GM18873 (cell line): ENCODE measurements at regions not wholly inside any gene's neighbourhood (a gene's known extent, or its start where the extent isn't known, plus 50 kb on each side); places are given as distances from the start of the nearest gene placed in this dataset.
"Not testable (repeated sequence)": the region's sequence is repeated elsewhere in the genome, so short reads cannot be mapped to it uniquely, and the experiment has no call there.

Source experiments
- ATAC-seq: cut with Tn5 transposase; IDR thresholded peaks from one replicate; pipeline ENCODE4 v1.9.1; 2021; ENCODE audit warnings: mild to moderate bottlenecking, moderate library complexity, moderate number of reproducible peaks; ENCODE audit not compliant: unreplicated experiment, low FRiP score

DNA sequence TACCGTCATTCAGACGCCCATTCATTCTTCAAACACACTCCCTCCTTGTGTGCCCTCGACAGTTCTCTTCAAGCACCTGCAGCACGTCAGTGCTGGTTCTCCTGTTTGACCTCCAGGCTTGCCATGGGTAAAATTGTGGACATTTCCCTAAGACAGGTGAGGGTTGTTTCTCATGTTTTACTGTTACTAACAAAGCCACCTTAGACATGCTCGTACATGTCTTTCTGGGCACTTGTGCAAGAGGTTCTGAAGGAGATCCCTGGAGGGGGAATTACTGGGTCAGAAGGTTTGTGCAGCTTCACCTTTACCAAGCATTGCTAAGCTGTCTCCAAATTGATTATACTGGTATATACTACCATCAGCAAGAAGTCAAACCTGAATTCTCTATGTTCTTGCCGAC, 189.7 kb upstream of the TMEM45B start:
- no peak for ATAC-seq

DNA sequence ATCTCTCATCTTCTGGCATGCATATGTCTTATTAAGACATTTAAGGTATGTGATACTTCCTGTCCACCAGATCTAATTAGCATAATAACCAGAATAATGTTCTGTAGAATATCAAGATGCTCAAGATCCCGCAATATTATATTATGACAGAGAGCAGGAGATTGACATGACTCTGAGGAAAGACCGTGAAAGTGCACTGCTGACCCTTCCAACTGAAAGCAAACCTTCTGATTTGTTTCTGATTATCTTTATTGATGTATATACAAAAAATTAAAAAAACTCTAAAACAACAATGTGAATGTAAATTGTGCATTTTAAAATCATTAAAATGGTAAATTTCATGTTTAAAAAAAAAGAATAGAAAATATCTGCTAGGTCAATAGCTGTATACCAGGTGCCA, 184.4 kb upstream of the TMEM45B start:
- no peak for ATAC-seq

DNA sequence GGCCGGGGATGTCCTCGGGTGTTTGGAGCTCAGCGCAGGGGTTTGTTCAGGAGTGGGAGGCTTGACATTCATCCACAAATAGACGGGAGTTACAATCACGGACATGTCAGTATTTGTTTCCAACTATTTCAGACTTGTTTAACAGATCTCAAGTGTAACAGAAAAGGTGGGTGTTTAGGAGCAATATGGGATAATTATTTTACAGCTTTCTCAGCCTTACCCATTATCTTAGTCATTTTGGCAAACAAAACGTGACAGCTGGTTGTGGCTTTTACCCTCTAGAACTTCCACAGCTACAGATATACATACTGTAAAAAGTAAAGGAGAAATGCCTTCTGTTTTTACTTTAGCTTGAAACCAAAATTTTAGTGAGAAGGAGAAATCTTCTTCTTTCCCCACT, 178.7 kb upstream of the TMEM45B start:
- ATAC-seq: no peak

DNA sequence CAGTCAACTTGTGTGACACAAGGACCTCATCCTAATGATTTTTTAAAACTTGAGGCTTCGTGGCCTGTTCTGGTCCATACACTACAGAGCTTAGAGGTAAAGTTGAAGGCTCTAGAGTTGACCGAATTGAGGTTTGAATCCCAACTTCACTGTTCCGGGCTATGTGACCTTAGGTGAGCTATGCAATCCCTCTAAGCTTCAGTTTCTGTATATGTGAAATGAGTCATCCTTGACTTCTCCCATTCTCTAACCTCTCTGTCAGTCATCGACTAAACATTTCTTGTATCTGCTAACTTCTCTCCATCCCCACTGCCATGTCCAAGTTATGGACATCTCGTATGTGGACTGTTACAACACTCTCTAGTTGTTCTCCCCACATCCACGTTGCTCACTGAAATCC, 178.2 kb upstream of the TMEM45B start:
- ATAC-seq: no peak

DNA sequence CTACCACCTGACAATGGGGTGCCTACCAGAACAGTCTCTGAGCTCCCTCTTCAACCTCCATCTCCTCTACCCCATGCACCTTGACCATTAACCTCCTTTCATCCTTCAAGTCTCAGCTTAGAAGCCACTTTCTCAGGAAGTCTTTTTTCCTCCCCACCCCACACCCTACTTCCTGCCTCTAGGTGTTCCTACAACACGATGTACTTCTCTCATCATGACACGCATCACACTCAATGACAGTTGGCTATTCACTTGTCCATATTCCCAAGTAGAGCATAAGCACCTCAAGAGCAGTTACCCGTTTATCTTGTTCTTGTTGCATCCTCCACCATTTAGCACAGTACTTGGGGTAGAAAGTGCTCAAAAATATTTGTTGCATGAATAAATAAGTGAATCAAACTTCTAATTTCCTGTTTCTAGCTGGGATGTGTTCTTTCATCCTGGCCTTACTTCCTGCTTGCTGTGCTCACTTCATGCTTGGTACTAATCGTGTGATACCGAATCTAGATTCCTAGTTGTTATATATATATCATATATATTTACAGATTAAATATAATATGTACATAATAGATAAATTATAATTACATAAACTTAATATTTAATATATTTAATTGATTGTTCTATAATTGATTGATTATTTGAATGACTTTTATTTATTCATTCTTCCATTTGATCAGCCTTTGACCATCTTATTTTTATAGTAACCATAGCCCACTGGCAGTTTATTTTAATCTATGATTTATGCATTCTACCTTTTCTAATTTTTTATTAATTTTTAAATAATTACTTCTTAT, 177.5 kb upstream of the TMEM45B start:
- no peak for ATAC-seq

DNA sequence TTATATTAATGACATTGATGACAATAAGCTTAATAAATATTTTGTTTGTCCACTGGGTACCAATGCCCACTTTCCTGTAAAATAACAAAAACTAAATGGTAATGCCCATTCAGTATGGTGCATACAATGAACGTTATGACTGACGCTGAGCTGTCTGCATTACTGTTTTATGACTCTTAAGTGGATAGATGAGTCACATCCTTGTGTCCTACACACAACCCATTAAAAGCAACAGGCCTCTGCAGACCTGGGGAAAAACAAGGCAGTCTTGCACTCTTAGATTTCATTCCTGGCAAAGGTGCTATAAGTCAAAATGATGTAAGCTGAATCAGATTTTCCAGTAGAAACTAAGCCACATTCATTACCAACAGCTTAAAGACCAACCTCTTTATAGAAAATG, 176.3 kb upstream of the TMEM45B start:
- ATAC-seq: no peak

DNA sequence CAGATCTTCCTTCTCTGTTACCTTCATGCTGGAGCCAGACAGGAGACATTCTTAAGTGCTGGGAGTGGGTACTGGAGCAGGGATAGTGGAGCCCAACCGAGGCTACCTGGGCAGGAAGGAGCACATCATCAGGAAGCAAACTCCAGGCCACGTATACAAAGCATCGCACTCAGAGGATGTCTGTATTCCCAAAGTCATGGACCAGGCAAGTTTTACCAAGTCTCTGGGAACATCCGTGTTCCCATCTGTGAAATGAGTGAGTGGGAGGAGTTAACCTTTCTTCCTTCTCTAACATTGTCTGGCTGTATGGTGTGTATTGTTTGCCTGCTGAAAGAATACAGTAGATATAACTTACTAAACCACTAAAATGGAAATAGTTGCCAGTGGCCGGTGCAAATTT, 175.0 kb upstream of the TMEM45B start:
- ATAC-seq: no peak

DNA sequence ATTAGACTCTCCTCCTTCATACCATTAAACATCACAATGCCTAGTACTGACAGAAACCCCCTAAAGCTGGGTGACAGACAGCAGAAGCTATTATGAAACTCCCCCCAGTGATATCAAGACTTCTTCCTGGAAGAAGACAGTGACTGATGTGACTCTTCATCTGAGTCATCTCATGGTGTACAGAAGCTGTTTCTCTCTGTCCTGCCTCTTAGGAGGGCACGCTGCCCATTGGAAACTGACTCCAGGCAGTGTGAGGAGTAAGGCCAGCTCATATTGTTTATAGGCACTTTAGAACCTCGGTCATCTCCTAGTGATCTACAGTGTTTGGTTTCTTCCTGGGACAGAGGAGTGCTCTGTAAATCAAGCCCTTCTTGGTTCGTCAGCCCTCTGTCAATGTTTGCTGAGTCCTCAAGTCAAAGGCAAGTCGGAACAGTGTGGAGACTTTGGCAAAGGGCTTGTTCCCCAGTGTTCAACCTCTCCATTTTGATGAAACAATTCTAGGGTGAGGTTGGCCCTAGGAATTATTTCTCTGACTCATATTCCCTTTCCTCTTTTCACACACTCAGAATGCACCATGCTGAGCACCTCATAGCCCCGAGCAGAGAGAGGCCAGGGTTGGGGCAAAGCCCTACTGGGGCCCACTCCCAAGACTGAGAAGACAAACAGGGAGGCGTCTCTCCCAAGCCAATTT, 172.5 kb upstream of the TMEM45B start:
- no peak for ATAC-seq

DNA sequence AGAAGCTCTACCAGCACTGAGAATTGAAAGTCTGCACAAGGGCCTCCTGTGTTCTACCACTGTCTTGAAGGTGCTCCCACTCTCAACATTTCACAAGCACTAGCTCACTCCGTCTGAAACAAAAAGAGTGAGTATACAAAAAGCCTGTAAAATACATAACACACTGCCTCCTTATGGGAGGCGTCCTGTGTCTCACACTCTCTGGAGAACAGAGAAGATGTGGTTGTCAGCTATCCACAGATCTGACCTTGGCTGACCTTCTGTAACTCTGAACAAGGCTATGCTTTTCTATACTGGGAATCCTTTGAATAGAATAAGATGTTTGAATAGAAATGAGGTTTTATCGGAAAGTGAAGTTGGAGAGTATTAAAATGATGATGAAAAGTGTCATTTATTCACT, 171.3 kb upstream of the TMEM45B start:
- ATAC-seq: no peak

DNA sequence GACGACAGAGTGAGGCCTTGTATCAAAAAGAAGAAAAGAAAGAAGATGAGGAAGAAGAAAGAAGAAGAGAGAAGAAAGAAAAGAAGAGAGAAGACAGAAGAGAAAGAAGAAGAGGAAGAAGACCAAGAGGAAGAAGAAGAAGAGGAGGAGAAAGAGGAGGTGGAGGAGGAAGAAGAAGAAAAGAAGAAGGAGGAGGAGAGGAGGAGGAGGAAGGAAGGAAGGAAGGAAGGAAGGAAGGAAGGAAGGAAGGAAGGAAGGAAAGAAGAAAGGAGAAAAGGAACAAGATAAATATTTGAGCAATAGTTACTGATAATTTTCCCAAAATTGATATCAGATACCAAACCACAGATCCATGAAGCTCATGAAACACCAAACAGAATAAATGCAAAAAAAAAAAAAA, 169.7 kb upstream of the TMEM45B start:
- ATAC-seq: no peak

DNA sequence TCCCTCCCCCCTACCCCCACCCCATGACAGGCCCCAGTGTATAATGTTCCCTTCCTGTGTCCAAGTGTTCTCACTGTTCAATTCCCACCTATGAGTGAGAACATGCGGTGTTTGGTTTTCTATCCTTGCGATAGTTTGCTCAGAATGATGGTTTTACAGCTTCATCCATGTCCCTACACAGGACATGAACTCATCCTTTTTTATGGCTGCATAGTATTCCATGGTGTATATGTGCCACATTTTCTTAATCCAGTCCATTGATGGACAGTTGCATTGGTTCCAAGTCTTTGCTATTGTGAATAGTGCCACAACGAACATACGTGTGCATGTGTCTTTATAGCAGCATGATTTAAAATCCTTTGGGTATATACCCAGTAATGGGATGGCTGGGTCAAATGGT, 165.6 kb upstream of the TMEM45B start:
- not testable (repeated sequence) for ATAC-seq

DNA sequence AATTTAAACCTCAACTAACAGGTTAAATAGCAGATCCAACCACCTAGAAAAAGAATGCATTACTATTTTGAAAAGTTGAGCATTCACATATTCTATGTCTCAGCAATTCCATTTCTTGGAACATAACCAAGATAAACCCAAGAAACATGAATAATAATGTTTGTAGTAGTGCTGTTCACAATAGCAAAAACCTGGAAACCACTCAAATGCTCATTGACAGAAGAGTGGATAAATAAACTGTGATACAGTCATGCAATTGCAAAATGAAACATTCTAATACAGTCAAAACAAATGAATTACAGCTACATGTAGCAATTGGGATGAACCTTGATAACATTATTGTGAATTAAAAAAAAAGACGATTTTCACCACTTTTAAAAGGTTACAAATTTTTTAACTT, 162.8 kb upstream of the TMEM45B start:
- no peak for ATAC-seq

DNA sequence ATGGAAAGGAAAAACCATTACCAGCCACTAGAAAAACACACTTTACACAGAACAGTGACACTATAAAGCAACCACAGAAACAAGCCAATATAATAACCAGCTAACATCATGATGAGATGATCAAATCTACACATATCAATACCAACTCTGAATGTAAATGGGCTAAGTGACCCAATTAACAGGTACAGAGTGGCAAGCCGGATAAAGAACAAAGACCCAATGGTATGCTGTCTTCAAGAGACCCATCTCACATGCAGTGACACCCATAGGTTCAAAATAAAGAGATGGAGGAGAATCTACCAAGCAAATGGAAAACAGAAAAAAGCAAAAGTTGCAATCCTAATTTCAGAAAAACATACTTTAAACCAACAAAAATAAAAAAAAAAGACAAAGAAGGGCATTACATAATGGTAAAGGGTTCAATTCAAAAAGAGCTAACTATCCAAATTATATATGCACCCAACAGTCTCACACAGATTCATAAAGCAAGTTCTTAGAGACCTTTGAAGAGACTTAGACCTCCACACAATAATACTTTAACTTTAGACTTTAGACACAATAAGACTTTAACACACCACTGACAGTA, 160.3 kb upstream of the TMEM45B start:
- no peak for ATAC-seq

DNA sequence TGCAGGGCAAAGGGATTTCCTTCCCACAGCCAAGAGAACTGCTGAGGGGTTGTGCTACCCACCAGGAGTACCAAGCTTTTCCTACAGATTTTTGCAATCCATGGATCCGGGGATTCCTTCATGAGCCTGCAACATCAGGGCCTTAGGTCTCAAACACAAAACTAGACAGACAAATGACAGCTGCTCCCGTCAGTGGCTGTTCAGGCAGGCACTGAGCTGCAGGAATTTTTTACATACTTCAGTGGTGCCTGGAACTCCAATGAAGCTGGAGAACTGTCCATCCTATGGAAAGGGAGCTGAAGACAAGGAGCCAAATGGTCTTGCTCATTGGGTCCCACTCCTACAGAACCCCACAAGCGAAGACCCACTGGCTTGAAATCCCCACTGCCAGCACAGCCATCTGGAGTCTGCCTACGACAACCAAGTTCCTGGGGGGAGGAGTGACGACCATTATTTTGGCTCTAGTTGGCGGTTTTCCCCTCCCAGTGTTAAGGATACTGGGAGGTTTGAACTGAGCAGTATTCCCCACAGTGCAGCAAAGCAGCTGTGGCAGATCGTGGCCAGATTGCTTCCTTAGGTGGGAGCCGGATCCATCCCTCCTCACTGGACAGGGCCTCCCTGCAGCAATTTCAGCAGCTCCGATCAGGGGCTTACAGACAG, 157.7 kb upstream of the TMEM45B start:
- ATAC-seq: no peak

DNA sequence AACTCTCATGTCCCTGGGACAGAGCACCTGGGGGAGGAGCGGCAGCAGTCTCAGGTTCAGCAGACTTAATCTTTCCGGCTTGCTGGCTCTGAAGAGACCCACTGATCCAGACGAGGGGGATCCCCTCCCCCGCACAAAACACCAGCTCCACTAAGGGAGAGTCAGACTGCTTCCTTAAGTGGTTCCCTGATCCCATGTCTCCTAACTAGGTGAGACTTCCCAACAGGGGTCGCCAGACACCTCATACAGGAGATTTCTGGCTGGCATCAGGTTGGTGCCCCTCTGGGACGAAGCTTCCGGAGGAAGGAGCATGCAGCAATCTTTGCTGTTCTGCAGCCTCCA, 157.2 kb upstream of the TMEM45B start:
- no peak for ATAC-seq

DNA sequence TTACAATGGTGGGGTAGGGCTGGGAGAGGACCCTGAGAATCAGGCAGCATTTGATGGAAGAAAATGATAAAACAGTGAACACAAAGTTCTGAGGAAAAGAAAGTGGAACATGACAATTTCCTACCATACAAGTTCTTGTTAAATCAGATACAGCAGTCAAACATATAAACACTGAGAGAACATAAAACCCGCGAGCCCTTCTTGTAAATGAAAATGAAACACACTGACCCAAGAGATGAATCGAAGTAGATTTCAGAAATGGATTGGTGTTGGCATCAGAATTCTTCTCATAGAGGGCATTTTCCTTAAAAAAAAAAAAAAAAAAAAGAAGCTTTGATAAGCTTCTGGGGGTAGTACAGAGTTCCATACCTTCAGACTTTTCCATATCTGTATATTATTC, 134.7 kb upstream of the TMEM45B start:
- no peak for ATAC-seq

DNA sequence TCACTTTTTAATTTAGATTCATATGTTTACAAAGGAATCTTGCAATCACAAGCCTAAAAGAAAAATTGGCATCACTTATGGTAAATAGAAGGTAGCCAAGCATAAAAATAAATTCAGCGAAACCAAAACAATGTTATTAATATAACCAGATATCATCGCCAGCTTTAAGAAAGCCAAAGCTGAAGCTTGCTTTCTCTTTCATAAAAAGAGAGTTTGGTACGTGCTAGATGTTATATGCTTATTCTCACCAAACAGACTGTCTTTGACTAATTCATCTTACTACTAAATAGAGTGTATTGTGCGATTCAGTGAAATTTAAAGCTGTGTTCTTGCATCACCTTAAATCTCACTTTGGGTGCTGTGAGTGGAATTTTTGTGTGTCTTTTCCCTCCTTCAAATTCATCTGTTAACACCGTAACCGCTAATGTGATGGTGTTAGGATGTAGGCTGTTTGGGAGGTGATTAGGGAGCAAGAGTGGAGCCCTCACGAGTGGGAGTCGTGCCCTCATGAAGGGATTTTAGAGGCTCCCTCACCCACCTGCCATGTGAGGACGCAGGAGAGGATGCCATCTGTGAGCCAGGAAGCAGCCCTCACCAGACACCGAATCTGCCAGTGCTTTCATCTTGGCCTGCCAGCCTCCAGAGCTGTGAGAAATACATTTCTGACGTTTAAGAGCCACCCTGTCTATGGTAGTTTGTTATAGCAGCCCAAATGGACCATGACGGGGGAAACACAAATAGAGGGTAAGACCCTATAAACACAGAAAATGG, 134.1 kb upstream of the TMEM45B start:
- ATAC-seq: no peak

DNA sequence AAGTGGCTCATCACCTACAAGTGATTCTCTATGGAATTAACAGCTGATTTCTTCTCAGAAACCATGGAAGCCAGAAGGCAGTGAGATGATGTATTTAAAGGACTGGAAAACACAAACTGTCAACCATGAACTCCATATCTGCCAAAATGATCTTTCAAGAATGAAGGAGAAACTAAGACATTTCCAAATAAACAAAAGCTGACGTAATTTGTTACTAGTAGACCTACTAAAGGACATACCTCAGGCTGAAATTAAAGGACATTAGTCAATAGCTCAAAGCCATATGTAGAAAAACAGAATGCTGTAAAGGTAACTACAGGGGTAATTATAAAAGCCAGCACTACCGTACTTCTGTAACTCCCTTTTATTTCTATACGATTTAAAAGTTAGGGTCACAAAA, 129.4 kb upstream of the TMEM45B start:
- no peak for ATAC-seq

DNA sequence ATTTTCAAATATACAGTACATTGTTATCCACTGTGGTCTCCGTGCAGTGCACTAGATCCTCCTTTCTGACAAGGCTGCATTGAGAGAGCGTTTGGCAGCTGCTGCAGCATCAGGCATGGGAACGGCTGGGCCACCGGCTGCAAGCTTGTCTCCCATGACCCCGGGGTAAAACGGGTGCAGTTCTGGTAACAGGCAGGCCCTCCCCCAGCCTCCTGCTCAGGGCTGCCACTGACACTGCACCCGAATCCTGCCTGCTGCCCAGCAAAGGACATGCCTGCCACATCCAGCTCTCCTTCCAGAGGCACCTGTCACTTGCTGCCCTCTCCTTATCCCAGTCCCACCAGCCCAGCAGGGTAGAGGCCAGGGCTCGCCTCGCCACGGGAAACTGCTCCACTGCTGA, 124.5 kb upstream of the TMEM45B start:
- ATAC-seq: no peak

DNA sequence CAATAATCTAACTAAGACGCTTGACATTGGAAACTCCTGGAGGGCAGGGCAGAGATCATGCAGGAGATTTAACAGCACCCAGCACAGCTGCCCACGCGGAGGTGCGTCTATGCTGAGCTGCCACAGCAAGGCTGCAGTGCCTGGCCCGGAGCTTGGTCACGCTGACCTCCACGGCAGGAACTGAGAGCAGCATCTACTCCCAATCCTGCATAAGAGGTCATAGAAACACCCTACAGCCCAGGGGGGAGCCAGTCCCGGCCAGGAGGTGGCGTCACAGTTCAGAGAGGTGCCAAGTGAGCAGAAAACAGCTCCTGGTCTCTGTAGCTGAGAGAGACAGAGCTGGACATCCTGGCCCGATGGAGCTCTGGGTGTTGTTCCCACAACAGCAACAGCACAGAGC, 121.1 kb upstream of the TMEM45B start:
- ATAC-seq: no peak

DNA sequence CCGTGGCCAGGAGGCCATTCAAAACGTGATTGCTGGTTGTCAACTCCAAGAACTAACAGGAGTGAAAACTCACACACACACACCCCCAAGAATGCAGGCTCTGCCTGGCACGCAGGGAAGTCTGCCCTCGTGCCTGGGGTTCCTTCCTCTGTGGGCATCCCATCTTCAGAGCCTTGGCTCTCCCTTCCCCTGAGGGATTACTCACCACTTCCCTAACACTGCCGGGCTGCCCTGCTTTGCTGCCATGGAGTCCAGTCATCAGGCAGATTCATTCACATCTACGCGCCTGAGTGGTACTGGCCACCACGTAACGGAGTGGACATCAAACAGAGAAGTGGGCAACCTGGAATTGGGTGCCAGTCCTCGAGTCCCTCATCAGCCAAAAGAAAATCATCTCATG, 120.7 kb upstream of the TMEM45B start:
- no peak for ATAC-seq
